ENCODE measurements at regions not wholly inside any gene's neighbourhood (a gene's known extent, or its start where the extent isn't known, plus 50 kb on each side); places are given as distances from the start of the nearest gene placed in this dataset.

DNA sequence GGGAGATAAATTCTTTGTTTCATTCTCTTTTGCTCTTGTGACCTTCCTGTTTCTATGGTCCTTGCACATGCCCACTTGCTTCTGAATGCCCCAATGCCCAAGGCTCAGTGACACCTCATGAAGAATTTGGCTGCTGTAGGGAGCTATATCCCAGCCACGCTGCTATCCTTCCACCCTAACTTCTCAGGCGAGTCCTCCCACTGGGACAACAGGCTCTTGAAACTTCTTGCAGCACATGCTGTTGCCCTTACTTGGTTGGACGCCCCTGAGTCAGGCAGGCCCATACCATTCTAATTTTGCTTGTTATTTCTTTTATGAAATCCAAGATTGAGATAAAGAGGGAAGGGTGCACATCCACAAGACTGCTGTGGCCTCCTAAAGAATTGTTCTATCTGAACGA is 57.6 kb upstream of the BLID start:
- H3K4me3 Mint-ChIP-seq = no peak overlapping the region
- no peaks in the 10 kb centered on the region for H3K4me1 Mint-ChIP-seq
- H3K27ac Mint-ChIP-seq = no peak overlapping the region
- H3K36me3 Mint-ChIP-seq = no peaks in the 10 kb centered on the region; the same call in 1 of the 2 replicates
- DNase-seq (ENCODE audit: low spot score) = no peak
- POLR2A ChIA-PET = no interaction called here
- CTCF ChIA-PET = no interaction called here
- peaks cover 5% of the 10 kb centered on the region; the same call in 1 of the 2 replicates for H3K9me3 Mint-ChIP-seq
- TF ChIP-seq NR1H2 (CRISPR knock-in tag; IDR thresholded peaks at IDR 0.05) = no peak
- TF ChIP-seq, protein P1, sequence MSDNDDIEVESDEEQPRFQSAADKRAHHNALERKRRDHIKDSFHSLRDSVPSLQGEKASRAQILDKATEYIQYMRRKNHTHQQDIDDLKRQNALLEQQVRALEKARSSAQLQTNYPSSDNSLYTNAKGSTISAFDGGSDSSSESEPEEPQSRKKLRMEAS (CRISPR knock-in tag; IDR thresholded peaks at IDR 0.05) = no peak
- TF ChIP-seq, protein P2, sequence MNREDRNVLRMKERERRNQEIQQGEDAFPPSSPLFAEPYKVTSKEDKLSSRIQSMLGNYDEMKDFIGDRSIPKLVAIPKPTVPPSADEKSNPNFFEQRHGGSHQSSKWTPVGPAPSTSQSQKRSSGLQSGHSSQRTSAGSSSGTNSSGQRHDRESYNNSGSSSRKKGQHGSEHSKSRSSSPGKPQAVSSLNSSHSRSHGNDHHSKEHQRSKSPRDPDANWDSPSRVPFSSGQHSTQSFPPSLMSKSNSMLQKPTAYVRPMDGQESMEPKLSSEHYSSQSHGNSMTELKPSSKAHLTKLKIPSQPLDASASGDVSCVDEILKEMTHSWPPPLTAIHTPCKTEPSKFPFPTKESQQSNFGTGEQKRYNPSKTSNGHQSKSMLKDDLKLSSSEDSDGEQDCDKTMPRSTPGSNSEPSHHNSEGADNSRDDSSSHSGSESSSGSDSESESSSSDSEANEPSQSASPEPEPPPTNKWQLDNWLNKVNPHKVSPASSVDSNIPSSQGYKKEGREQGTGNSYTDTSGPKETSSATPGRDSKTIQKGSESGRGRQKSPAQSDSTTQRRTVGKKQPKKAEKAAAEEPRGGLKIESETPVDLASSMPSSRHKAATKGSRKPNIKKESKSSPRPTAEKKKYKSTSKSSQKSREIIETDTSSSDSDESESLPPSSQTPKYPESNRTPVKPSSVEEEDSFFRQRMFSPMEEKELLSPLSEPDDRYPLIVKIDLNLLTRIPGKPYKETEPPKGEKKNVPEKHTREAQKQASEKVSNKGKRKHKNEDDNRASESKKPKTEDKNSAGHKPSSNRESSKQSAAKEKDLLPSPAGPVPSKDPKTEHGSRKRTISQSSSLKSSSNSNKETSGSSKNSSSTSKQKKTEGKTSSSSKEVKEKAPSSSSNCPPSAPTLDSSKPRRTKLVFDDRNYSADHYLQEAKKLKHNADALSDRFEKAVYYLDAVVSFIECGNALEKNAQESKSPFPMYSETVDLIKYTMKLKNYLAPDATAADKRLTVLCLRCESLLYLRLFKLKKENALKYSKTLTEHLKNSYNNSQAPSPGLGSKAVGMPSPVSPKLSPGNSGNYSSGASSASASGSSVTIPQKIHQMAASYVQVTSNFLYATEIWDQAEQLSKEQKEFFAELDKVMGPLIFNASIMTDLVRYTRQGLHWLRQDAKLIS (CRISPR knock-in tag; IDR thresholded peaks at IDR 0.05; ENCODE audit: borderline replicate concordance) = no peak
- TF ChIP-seq, protein P3, sequence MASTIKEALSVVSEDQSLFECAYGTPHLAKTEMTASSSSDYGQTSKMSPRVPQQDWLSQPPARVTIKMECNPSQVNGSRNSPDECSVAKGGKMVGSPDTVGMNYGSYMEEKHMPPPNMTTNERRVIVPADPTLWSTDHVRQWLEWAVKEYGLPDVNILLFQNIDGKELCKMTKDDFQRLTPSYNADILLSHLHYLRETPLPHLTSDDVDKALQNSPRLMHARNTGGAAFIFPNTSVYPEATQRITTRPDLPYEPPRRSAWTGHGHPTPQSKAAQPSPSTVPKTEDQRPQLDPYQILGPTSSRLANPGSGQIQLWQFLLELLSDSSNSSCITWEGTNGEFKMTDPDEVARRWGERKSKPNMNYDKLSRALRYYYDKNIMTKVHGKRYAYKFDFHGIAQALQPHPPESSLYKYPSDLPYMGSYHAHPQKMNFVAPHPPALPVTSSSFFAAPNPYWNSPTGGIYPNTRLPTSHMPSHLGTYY (CRISPR knock-in tag; IDR thresholded peaks at IDR 0.05) = no peak
- no peak for TF ChIP-seq ZBTB21 (CRISPR knock-in tag; IDR thresholded peaks at IDR 0.05; ENCODE audit: borderline replicate concordance)
- TF ChIP-seq, protein P4, sequence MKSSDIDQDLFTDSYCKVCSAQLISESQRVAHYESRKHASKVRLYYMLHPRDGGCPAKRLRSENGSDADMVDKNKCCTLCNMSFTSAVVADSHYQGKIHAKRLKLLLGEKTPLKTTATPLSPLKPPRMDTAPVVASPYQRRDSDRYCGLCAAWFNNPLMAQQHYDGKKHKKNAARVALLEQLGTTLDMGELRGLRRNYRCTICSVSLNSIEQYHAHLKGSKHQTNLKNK (CRISPR knock-in tag; IDR thresholded peaks at IDR 0.05) = no peak
- ATAC-seq = no peak
- no peaks in the 10 kb centered on the region for H3K27me3 Mint-ChIP-seq (ENCODE audit: low read depth)

DNA sequence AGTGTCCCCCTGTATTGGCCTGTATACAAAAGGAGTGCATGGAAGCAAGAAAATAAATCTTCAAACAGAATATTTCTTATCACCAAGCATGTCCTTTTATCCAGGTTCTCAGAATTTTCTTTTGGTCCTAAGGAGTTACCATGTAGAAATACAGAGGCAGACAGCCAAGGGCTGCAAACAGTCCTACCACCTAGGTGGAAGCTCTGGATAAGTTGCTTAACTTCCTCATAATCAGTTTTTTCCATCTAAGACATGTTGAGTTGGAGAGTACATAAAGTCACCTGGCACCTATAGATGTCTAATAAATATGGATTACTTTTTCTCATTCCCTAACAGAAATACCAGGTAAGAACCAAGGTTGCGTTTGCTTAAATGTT is 57.0 kb upstream of the BLID start:
- H3K27me3 Mint-ChIP-seq (ENCODE audit: low read depth) = no peaks in the 10 kb centered on the region
- no peak overlapping the region for H3K4me3 Mint-ChIP-seq
- ATAC-seq = no peak
- peaks cover 5% of the 10 kb centered on the region; the same call in 1 of the 2 replicates for H3K9me3 Mint-ChIP-seq
- POLR2A ChIA-PET = no interaction called here
- CTCF ChIA-PET = no interaction called here
- DNase-seq (ENCODE audit: low spot score) = no peak
- H3K36me3 Mint-ChIP-seq = no peaks in the 10 kb centered on the region; the same call in 1 of the 2 replicates
- H3K4me1 Mint-ChIP-seq = peaks cover 2% of the 10 kb centered on the region
- no peak overlapping the region for H3K27ac Mint-ChIP-seq
- TF ChIP-seq, protein P5, sequence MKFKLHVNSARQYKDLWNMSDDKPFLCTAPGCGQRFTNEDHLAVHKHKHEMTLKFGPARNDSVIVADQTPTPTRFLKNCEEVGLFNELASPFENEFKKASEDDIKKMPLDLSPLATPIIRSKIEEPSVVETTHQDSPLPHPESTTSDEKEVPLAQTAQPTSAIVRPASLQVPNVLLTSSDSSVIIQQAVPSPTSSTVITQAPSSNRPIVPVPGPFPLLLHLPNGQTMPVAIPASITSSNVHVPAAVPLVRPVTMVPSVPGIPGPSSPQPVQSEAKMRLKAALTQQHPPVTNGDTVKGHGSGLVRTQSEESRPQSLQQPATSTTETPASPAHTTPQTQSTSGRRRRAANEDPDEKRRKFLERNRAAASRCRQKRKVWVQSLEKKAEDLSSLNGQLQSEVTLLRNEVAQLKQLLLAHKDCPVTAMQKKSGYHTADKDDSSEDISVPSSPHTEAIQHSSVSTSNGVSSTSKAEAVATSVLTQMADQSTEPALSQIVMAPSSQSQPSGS (CRISPR knock-in tag; IDR thresholded peaks at IDR 0.05; ENCODE audit: borderline replicate concordance, low read depth) = no peak
- no peak for TF ChIP-seq ZNF416 (CRISPR knock-in tag; IDR thresholded peaks at IDR 0.05)
- no peak for TF ChIP-seq TP53 (CRISPR knock-in tag; IDR thresholded peaks at IDR 0.05)
- TF ChIP-seq, protein P6, sequence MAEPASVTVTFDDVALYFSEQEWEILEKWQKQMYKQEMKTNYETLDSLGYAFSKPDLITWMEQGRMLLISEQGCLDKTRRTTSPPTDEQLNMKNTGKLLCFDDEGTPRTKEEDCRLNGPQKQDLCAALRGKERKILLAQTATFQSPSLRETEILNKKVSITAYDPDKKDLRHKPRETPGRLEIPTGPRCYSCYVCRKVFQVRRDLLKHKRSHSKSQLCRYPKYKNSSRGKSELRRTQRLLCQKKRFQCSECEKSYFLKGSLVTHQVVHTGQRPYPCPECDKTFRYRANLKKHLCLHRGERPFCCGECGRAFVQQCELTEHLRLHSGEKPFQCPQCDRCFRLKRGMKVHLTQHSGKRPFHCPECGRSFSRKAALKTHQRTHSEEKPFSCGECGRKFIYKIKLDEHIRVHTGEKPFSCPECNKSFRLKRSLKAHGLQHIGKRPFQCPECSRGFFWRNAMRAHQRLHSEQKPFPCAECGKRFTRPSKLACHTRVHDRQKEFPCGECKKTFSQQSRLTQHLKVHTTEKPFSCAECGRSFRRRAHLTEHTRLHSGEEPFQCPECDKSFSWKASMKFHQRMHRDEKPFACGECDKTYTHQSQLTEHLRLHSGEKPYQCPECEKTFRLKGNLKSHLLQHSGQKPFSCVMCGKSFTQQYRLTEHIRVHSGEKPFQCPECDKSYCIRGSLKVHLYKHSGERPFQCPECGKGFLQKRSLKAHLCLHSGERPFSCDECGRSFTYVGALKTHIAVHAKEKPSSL (CRISPR knock-in tag; conservative IDR thresholded peaks at IDR 0.05) = no peak
- TF ChIP-seq, protein P7, sequence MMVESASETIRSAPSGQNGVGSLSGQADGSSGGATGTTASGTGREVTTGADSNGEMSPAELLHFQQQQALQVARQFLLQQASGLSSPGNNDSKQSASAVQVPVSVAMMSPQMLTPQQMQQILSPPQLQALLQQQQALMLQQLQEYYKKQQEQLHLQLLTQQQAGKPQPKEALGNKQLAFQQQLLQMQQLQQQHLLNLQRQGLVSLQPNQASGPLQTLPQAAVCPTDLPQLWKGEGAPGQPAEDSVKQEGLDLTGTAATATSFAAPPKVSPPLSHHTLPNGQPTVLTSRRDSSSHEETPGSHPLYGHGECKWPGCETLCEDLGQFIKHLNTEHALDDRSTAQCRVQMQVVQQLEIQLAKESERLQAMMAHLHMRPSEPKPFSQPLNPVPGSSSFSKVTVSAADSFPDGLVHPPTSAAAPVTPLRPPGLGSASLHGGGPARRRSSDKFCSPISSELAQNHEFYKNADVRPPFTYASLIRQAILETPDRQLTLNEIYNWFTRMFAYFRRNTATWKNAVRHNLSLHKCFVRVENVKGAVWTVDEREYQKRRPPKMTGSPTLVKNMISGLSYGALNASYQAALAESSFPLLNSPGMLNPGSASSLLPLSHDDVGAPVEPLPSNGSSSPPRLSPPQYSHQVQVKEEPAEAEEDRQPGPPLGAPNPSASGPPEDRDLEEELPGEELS (CRISPR knock-in tag; IDR thresholded peaks at IDR 0.05) = no peak
- no peak for TF ChIP-seq FOXP1 (CRISPR knock-in tag; IDR thresholded peaks at IDR 0.05; ENCODE audit: borderline replicate concordance)
- TF ChIP-seq SOX15 (CRISPR knock-in tag; IDR thresholded peaks at IDR 0.05) = no peak
- TF ChIP-seq CBFB (CRISPR knock-in tag; IDR thresholded peaks at IDR 0.05; ENCODE audit: low read depth) = no peak
- no peak for TF ChIP-seq ZNF232 (CRISPR knock-in tag; IDR thresholded peaks at IDR 0.05)
- TF ChIP-seq, protein P8, sequence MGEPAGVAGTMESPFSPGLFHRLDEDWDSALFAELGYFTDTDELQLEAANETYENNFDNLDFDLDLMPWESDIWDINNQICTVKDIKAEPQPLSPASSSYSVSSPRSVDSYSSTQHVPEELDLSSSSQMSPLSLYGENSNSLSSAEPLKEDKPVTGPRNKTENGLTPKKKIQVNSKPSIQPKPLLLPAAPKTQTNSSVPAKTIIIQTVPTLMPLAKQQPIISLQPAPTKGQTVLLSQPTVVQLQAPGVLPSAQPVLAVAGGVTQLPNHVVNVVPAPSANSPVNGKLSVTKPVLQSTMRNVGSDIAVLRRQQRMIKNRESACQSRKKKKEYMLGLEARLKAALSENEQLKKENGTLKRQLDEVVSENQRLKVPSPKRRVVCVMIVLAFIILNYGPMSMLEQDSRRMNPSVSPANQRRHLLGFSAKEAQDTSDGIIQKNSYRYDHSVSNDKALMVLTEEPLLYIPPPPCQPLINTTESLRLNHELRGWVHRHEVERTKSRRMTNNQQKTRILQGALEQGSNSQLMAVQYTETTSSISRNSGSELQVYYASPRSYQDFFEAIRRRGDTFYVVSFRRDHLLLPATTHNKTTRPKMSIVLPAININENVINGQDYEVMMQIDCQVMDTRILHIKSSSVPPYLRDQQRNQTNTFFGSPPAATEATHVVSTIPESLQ (CRISPR knock-in tag; IDR thresholded peaks at IDR 0.05) = no peak
- TF ChIP-seq, protein P9, sequence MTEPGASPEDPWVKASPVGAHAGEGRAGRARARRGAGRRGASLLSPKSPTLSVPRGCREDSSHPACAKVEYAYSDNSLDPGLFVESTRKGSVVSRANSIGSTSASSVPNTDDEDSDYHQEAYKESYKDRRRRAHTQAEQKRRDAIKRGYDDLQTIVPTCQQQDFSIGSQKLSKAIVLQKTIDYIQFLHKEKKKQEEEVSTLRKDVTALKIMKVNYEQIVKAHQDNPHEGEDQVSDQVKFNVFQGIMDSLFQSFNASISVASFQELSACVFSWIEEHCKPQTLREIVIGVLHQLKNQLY (CRISPR knock-in tag; IDR thresholded peaks at IDR 0.05) = no peak
- TF ChIP-seq FOXJ3 (CRISPR knock-in tag; IDR thresholded peaks at IDR 0.05; ENCODE audit: borderline replicate concordance) = no peak
- no peak for TF ChIP-seq CREB1 (CRISPR knock-in tag; IDR thresholded peaks at IDR 0.05)
- no peak for TF ChIP-seq TCF7 (CRISPR knock-in tag; IDR thresholded peaks at IDR 0.05; ENCODE audit: low read depth)
- TF ChIP-seq CREM (CRISPR knock-in tag; IDR thresholded peaks at IDR 0.05) = no peak
- no peak for TF ChIP-seq GABPB1 (CRISPR knock-in tag; IDR thresholded peaks at IDR 0.05)

All from WTC11 (cell line).